ENCODE measurements at regions not wholly inside any gene's neighbourhood (a gene's known extent, or its start where the extent isn't known, plus 50 kb on each side); places are given as distances from the start of the nearest gene placed in this dataset.

GRCh38 chr10:47115322-47115721, 184.7 kb upstream of the GDF10 start:
- Histone ChIP-seq H3K4me3 (replicated peaks in 1 of 3) (no peak overlapping the region), H3K27me3 (no peaks in the 10 kb centered on the region), H3K27ac (no peak overlapping the region), H3K36me3 (no peaks in the 10 kb centered on the region), H3K4me1 (no peaks in the 10 kb centered on the region), H3K9me3 (no peaks in the 10 kb centered on the region)
- intact Hi-C loops (cut with DNase I) = no loop called here
- 63 to 72% methylated on average over 8 of the region's 8 CpGs for whole genome bisulfite sequencing, 2 donors
- TF ChIP-seq CTCF (IDR thresholded peaks at IDR 0.05) (no peak), POLR2A (IDR thresholded peaks at IDR 0.05) (no peak)
- no peak for DNase-seq

- H3K36me3 ChIP-seq = no peaks in the 10 kb centered on the region
- no peaks in the 10 kb centered on the region for H3K27me3 ChIP-seq
- no peak for DNase-seq
- intact Hi-C loops (cut with DNase I) = no loop called here
- no peaks in the 10 kb centered on the region for H3K9me3 ChIP-seq
- H3K4me1 ChIP-seq = no peaks in the 10 kb centered on the region
- no peak overlapping the region for H3K27ac ChIP-seq
- 84 to 86% methylated on average over 5 of the region's 5 CpGs for WGBS, 2 donors
- no peak for TF ChIP-seq CTCF (IDR thresholded peaks at IDR 0.05)
- no peak for TF ChIP-seq POLR2A (IDR thresholded peaks at IDR 0.05)
- no peak overlapping the region for H3K4me3 ChIP-seq (replicated peaks in 1 of 3)
These were observed 183.6 kb upstream of the GDF10 start for GRCh38 chr10:47116445-47116844.

DNA sequence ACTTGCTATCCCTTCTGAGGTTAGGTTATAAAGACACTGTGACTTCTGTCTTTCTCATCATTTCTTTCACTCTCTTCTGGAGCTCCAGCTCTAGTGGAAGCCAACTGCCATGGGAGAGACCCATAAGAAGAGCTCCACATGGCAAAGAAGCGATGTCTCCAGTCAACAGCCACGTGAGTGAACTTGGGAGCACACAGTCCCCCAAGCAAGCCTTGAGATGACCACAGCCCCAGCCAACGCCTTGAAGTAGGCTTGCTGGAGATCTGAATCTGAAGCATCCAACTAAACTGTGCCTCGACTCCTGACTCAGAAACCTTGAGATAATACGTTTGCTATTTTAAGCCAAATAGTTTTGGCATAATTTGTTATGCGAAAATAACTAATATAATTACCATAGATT, 181.7 kb upstream of the GDF10 start:
- no peaks in the 10 kb centered on the region for H3K27me3 ChIP-seq
- no peaks in the 10 kb centered on the region for H3K9me3 ChIP-seq
- intact Hi-C loops (cut with DNase I) = no loop called here
- no peak for DNase-seq
- no peak overlapping the region for H3K27ac ChIP-seq
- 98% methylated on average over 6 of the region's 6 CpGs for WGBS, 2 donors
- TF ChIP-seq POLR2A (IDR thresholded peaks at IDR 0.05) (no peak), CTCF (IDR thresholded peaks at IDR 0.05) (no peak)
- no peaks in the 10 kb centered on the region for H3K4me1 ChIP-seq
- H3K36me3 ChIP-seq = no peaks in the 10 kb centered on the region
- no peak overlapping the region for H3K4me3 ChIP-seq (replicated peaks in 1 of 3)

DNA sequence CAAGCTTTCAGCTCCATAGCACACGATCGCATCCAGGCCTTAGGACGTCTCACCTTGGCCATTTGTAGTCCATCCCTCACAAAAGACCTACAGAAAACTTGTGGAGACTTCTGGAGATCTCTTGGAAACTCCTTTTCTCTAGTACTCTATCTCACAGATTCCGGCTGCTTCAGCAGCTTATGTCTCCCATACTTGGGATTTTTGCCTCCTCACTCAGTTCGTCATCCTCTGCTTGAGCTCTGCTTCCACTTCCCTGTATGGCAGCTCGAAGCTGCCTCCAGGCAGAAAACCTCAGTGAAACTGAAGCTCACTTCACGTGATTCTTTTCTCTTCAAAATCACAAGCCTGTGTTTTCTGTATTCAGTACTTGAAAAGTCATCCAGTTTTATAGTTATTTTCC, 178.7 kb upstream of the GDF10 start:
- WGBS, 2 donors = 68 to 71% methylated on average over 7 of the region's 7 CpGs
- intact Hi-C loops (cut with DNase I) = no loop called here
- DNase-seq = no peak

DNA sequence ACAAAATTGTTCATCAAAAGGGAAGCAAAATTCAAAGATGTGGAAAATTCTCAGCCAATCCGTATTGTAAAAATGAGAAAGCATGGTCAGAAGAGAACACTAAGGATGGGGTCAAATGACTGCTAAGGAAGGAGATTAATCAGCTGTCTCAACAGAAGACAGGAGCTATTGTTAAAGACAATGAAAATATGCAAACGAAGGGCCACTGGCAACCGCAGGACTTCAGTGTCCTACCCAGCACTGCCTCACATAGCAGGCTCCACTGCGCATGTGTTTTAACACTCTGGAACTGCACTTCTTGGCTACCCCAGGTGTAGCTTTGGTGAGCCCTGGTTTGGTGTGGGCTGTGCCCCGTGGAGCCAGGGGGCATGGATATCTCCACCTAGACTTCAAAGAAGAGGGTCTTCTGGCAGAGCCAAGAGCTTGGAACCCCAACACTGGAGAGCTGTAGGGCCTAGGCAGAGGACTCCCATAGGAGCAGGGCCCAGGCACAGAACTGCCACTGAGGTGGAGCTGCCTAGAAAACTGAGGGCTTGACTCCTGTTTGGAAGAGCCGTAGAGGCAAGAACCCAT, 176.2 kb upstream of the GDF10 start:
- no peak for DNase-seq
- no peaks in the 10 kb centered on the region for H3K27me3 ChIP-seq
- H3K9me3 ChIP-seq = no peaks in the 10 kb centered on the region
- intact Hi-C loops (cut with DNase I) = no loop called here
- no peak overlapping the region for H3K4me3 ChIP-seq (replicated peaks in 1 of 3)
- no peak for TF ChIP-seq CTCF (IDR thresholded peaks at IDR 0.05)
- no peak for TF ChIP-seq POLR2A (IDR thresholded peaks at IDR 0.05)
- H3K4me1 ChIP-seq = no peaks in the 10 kb centered on the region
- no peaks in the 10 kb centered on the region for H3K36me3 ChIP-seq
- 88 to 90% methylated on average over 6 of the region's 6 CpGs for WGBS, 2 donors
- H3K27ac ChIP-seq = no peak overlapping the region

More for the DNA sequence above, 178.7 kb upstream of the GDF10 start:
- Histone ChIP-seq H3K36me3 (no peaks in the 10 kb centered on the region), H3K27ac (no peak overlapping the region), H3K27me3 (no peaks in the 10 kb centered on the region), H3K4me1 (no peaks in the 10 kb centered on the region), H3K9me3 (no peaks in the 10 kb centered on the region), H3K4me3 (replicated peaks in 1 of 3) (no peak overlapping the region)
- TF ChIP-seq POLR2A (IDR thresholded peaks at IDR 0.05) (no peak), CTCF (IDR thresholded peaks at IDR 0.05) (no peak)

Measured in thyroid gland (tissue), 4 donors.